HepG2 (cell line): ENCODE measurements at regions not wholly inside any gene's neighbourhood (a gene's known extent, or its start where the extent isn't known, plus 50 kb on each side); places are given as distances from the start of the nearest gene placed in this dataset.

Experiments used
- ATAC-seq: fragments of 200-7000 bp; cut with Tn5 transposase; 3 replicates; pipeline ENCODE4 v1.9.1; 2020; ENCODE audit warnings: mild to moderate bottlenecking, moderate library complexity
- BruUV-seq: library from RNA; stranded (reverse); fragments of 400-500 nt; replicated peaks from 2 replicates; lab custom pipeline; 2021; lab: Mats Ljungman, UMichigan
- CTCF ChIA-PET: fragments of 300-600 bp; formaldehyde crosslinking; extraction: SDS; loops from one replicate; lab custom pipeline; 2021; ENCODE audit warnings: low total read pairs, inconsistent platforms, low intra/inter-chr PET ratio; lab: Yijun Ruan, JAX
- POLR2A ChIA-PET: fragments of 350-600 bp; sonication (Branson Sonifier 250); formaldehyde crosslinking; loops from one replicate; lab custom pipeline; 2020; ENCODE audit warnings: antibody characterized with exemption, inconsistent platforms; lab: Yijun Ruan, JAX
- DNase-seq: peaks from one replicate; pipeline ENCODE4 v3.0.0-alpha.2; 2015; ENCODE audit warnings: low spot score
- FAIRE-seq: peaks from 3 replicates; lab custom pipeline; 2011; peaks lifted over from hg19 to GRCh38; lab: Jason Lieb, UNC
- H2AFZ ChIP-seq: one replicate; pipeline ENCODE4 v1.6.1; 2011; ENCODE audit warnings: low read length, inconsistent platforms
- H3K27ac ChIP-seq: fragments of 300-600 bp; 3 replicates; pipeline ENCODE4 v1.8.0; 2011; ENCODE audit warnings: mixed run types, mild to moderate bottlenecking, mixed read lengths, low read length, inconsistent platforms; ENCODE audit not compliant: insufficient read depth; ENCODE audit errors: extremely low read length
- H3K27me3 ChIP-seq, 2 experiments: fragments of 200-600 bp in 1 of 2; 2 replicates in 1 of 2; 3 replicates in 1 of 2; pipeline versions ENCODE4 v1.6.0 to v1.8.0; 2011; ENCODE audit warnings: low read length in 2 of 2, mild to moderate bottlenecking in 2 of 2, moderate library complexity in 2 of 2, inconsistent platforms in 1 of 2; ENCODE audit not compliant: insufficient read depth in 2 of 2, control insufficient read depth in 1 of 2
- H3K36me3 ChIP-seq, 2 experiments: fragments of 200-600 bp in 1 of 2; replicated peaks in 1 of 2; 2 replicates in 1 of 2; 3 replicates in 1 of 2; pipeline versions ENCODE4 v1.5.1 to v1.8.0; 2011; ENCODE audit warnings: low read length in 2 of 2, inconsistent platforms in 1 of 2; ENCODE audit not compliant: insufficient read depth in 2 of 2, control insufficient read depth in 1 of 2
- H3K4me1 ChIP-seq: 2 replicates; pipeline ENCODE4 v1.5.1; 2012; ENCODE audit warnings: low read length, inconsistent platforms; ENCODE audit not compliant: insufficient read depth
- H3K4me2 ChIP-seq: 2 replicates; pipeline ENCODE4 v1.6.0; 2011; ENCODE audit warnings: low read depth, low read length, inconsistent platforms
- H3K4me3 ChIP-seq, 3 experiments: fragments of 200-600 bp in 1 of 3; sonication (generic), shearing (Covaris generic) in 1 of 3; replicated peaks in 1 of 3; 2 replicates each; pipeline ENCODE4 v1.5.1; 2011 to 2016; ENCODE audit warnings: low read length in 3 of 3, inconsistent platforms in 2 of 3, low read depth in 2 of 3, mild to moderate bottlenecking in 2 of 3, control low read depth in 1 of 3, mixed read lengths in 1 of 3; ENCODE audit not compliant: insufficient read depth in 1 of 3
- H3K79me2 ChIP-seq: one replicate; pipeline ENCODE4 v1.6.1; 2011; ENCODE audit warnings: low read length, inconsistent platforms; ENCODE audit not compliant: insufficient read depth
- H3K9ac ChIP-seq: 2 replicates; pipeline ENCODE4 v1.6.0; 2011; ENCODE audit warnings: mild to moderate bottlenecking, low read depth, low read length, inconsistent platforms; ENCODE audit not compliant: insufficient read depth
- H3K9me3 ChIP-seq: 2 replicates; pipeline ENCODE4 v1.5.1; 2012; ENCODE audit warnings: mild to moderate bottlenecking, low read length
- H4K20me1 ChIP-seq: 2 replicates; pipeline ENCODE4 v1.6.0; 2011; ENCODE audit warnings: inconsistent platforms, mild to moderate bottlenecking, low read length, moderate library complexity; ENCODE audit not compliant: insufficient read depth
- ADNP ChIP-seq: sonication (generic); formaldehyde crosslinking; IDR thresholded peaks from 2 replicates; pipeline ENCODE4 v1.4.0; 2020; ENCODE audit warnings: missing genetic modification reagents
- HNRNPL ChIP-seq: fragments of 200-400 bp; formaldehyde crosslinking; IDR thresholded peaks from 2 replicates; pipeline ENCODE4 v1.6.1; 2017; ENCODE audit warnings: mild to moderate bottlenecking, low read depth, low read length
- MEF2D ChIP-seq: sonication (generic); formaldehyde crosslinking; IDR thresholded peaks from 2 replicates; pipeline ENCODE4 v1.5.1; 2020; ENCODE audit warnings: mild to moderate bottlenecking, missing genetic modification reagents
- NFATC3 ChIP-seq: sonication (generic); formaldehyde crosslinking; IDR thresholded peaks from 2 replicates; pipeline ENCODE4 v1.5.1; 2020; ENCODE audit warnings: mild to moderate bottlenecking, missing genetic modification reagents
- NR2C2 ChIP-seq: sonication (generic); formaldehyde crosslinking; IDR thresholded peaks from 2 replicates; pipeline ENCODE4 v1.4.0; 2020; ENCODE audit warnings: missing genetic modification reagents, mild to moderate bottlenecking, moderate library complexity, borderline replicate concordance
- PPARG ChIP-seq: conservative IDR thresholded peaks from 2 replicates; pipeline ENCODE4 v1.6.1; 2016; ENCODE audit warnings: missing biosample characterization, missing genetic modification reagents
- TCF7 ChIP-seq: sonication (generic); IDR thresholded peaks from 2 replicates; pipeline ENCODE4 v1.6.1; 2016; ENCODE audit warnings: antibody characterized with exemption, low read depth
- TOE1 ChIP-seq: sonication (generic); formaldehyde crosslinking; IDR thresholded peaks from 2 replicates; pipeline ENCODE4 v1.4.0; 2020; ENCODE audit warnings: mild to moderate bottlenecking, missing genetic modification reagents
- ZNF205 ChIP-seq: IDR thresholded peaks from 2 replicates; pipeline ENCODE4 v1.6.1; 2018; ENCODE audit warnings: missing biosample characterization, missing genetic modification reagents
- ZNF331 ChIP-seq: sonication (generic); formaldehyde crosslinking; IDR thresholded peaks from 2 replicates; pipeline ENCODE4 v1.4.0; 2020; ENCODE audit warnings: missing genetic modification reagents
- ZNF652 ChIP-seq: IDR thresholded peaks from 2 replicates; pipeline ENCODE4 v1.6.1; 2016; ENCODE audit warnings: low read depth, borderline replicate concordance
- ZNF790 ChIP-seq: sonication (generic); formaldehyde crosslinking; IDR thresholded peaks from 2 replicates; pipeline ENCODE4 v1.8.0; 2022; ENCODE audit warnings: missing genetic modification reagents, mild to moderate bottlenecking, borderline replicate concordance
- ZNF792 ChIP-seq: IDR thresholded peaks from 2 replicates; pipeline ENCODE4 v1.6.1; 2016
- WGBS: methylation state at CpG from one replicate; pipeline ENCODE4 v1.1.6; 2017; ENCODE audit warnings: low lambda C conversion rate; 5-methylcytosine and 5-hydroxymethylcytosine counted together
- in situ Hi-C: cut with HindIII; loops from 2 replicates; pipeline ENCODE4 v1.10.0; 2017; ENCODE audit warnings: low pct_unique_long_range_greater_than_20kb; ENCODE audit not compliant: extremely low pct_ligation_motif_present
- intact Hi-C: fragments of 100-400 bp; cut with micrococcal nuclease; formaldehyde crosslinking; loops from one replicate; pipeline ENCODE4 v1.10.0; 2022; ENCODE audit not compliant: unreplicated experiment
- TF ChIP-seq, protein P1 (sequence below): sonication (generic); formaldehyde crosslinking; IDR thresholded peaks from 2 replicates; pipeline ENCODE4 v1.8.1; 2023; ENCODE audit warnings: mild to moderate bottlenecking, moderate library complexity, missing genetic modification reagents

DNA sequence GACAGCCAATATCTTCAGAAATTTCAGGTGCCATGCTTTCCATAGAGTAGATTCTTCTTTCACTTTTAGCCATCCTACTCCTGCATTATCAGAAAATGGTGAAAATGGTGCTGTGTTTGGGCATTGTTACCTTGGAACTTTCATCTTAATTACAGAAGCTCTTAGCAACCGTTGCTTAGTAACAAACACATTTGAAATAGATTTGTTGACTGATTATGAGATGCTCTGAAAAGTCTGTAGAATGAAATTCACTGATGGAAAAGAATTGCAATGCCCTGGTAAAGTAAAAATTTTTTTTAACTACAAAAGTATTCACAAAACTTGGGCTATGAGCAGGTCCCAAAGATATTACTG is 249.3 kb upstream of the NEBL start:
- FAIRE-seq (no peak), DNase-seq (no peak), ATAC-seq (no peak)
- Histone ChIP-seq H3K27ac (no peak overlapping the region), H3K79me2 (no peaks in the 10 kb centered on the region), H3K27me3 (peaks cover 0 to 30% of the 10 kb centered on the region in 2 experiments; a peak in 3 of 5 replicates), H3K4me3 (no peak overlapping the region), H3K4me2 (no peak overlapping the region), H3K9ac (no peak overlapping the region), H3K9me3 (no peaks in the 10 kb centered on the region), H3K36me3 (no peaks in the 10 kb centered on the region), H4K20me1 (no peaks in the 10 kb centered on the region; the same call in 1 of the 2 replicates), H2AFZ (no peak overlapping the region), H3K4me1 (no peaks in the 10 kb centered on the region)
- CTCF ChIA-PET, result no interaction called here
- POLR2A ChIA-PET, result no interaction called here
- BruUV-seq, result no TSS peak
- in situ Hi-C loops, result no loop called here
- intact Hi-C loops, result no loop called here
- WGBS, result 3% methylated on average over 1 of the region's 1 CpG
- TF ChIP-seq ZNF331 (CRISPR knock-in tag), result no peak
- TF ChIP-seq ZNF792 (CRISPR knock-in tag), result no peak
- no peak for TF ChIP-seq NFATC3 (CRISPR knock-in tag)
- no peak for TF ChIP-seq PPARG (CRISPR knock-in tag)
- no peak for TF ChIP-seq TCF7
- TF ChIP-seq, protein P1, sequence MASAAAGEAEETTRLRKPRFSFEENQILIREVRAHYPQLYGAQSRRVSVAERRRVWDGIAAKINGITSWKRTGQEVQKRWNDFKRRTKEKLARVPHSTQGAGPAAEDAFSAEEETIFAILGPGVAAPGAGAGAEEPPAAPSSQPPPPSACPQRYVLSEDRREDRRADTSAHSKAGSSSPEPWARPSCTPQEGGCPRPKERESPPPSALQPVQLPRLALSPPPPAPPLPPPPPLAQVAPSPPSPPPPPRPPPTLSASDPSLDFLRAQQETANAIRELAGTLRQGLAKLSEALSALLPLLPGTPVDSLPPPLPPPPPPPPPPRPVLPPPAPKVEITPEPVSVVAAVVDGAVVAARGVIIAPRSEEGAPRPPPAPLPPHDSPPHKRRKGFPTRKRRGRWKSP (CRISPR knock-in tag), result no peak
- TF ChIP-seq ZNF790 (CRISPR knock-in tag), result no peak
- TF ChIP-seq HNRNPL, result no peak
- TF ChIP-seq ZNF205, result no peak
- TF ChIP-seq ZNF652 (CRISPR knock-in tag), result no peak
- no peak for TF ChIP-seq TOE1 (CRISPR knock-in tag)
- no peak for TF ChIP-seq MEF2D (CRISPR knock-in tag)
- no peak for TF ChIP-seq NR2C2
- TF ChIP-seq ADNP (CRISPR knock-in tag), result no peak
